H1 (cell line): ENCODE measurements at regions not wholly inside any gene's neighbourhood (a gene's known extent, or its start where the extent isn't known, plus 50 kb on each side); places are given as distances from the start of the nearest gene placed in this dataset.
A peak's percentile ranks its signal among the peaks of the same experiment; 100 is the strongest.

Source experiments
- CTCF ChIA-PET: fragments of 300-600 bp; sonication (Branson Sonifier 250); formaldehyde crosslinking; loops from one replicate; lab custom pipeline; 2021; ENCODE audit not compliant: partially characterized antibody; lab: Charles Lee
- POLR2A ChIA-PET: fragments of 300-600 bp; sonication (Branson Sonifier 250); formaldehyde crosslinking; loops from one replicate; lab custom pipeline; 2021; ENCODE audit warnings: inconsistent platforms; ENCODE audit not compliant: partially characterized antibody; lab: Charles Lee
- DNase-seq, 2 experiments: peaks; one replicate each; pipeline versions ENCODE4 v3.0.0 to v3.0.0-alpha.2; 2010 to 2022; ENCODE audit warnings: low spot score in 2 of 2, low read depth in 1 of 2, mixed read lengths in 1 of 2
- FAIRE-seq: peaks from 2 replicates; lab custom pipeline; 2011; peaks lifted over from hg19 to GRCh38; lab: Jason Lieb, UNC
- H2AFZ ChIP-seq: 2 replicates; pipeline ENCODE4 v1.8.1; 2012; ENCODE audit warnings: low read length, inconsistent platforms
- H2AK5ac ChIP-seq: 2 replicates; pipeline ENCODE4 v1.6.1; 2013; ENCODE audit warnings: low read depth, low read length
- H2BK120ac ChIP-seq: replicated peaks from 2 replicates; pipeline ENCODE3; 2013; ENCODE audit warnings: low read depth, low read length, inconsistent platforms
- H2BK12ac ChIP-seq: 2 replicates; pipeline ENCODE4 v1.6.1; 2013; ENCODE audit warnings: low read depth, low read length
- H2BK15ac ChIP-seq: 2 replicates; pipeline ENCODE4 v1.6.1; 2013; ENCODE audit warnings: low read length
- H2BK20ac ChIP-seq: 2 replicates; pipeline ENCODE4 v1.6.1; 2013; ENCODE audit warnings: low read length
- H2BK5ac ChIP-seq: 2 replicates; pipeline ENCODE4 v1.6.1; 2013; ENCODE audit warnings: low read depth, low read length
- H3K14ac ChIP-seq: 2 replicates; pipeline ENCODE4 v1.6.1; 2013; ENCODE audit warnings: inconsistent platforms; ENCODE audit not compliant: insufficient read length
- H3K18ac ChIP-seq: 2 replicates; pipeline ENCODE4 v1.6.1; 2013; ENCODE audit warnings: low read length; ENCODE audit errors: extremely low read depth
- H3K23ac ChIP-seq: 2 replicates; pipeline ENCODE4 v1.6.1; 2013; ENCODE audit warnings: inconsistent platforms; ENCODE audit not compliant: insufficient read length
- H3K23me2 ChIP-seq: 2 replicates; pipeline ENCODE4 v1.6.1; 2013; ENCODE audit warnings: low read depth, low read length
- H3K27ac ChIP-seq: 2 replicates; pipeline ENCODE4 v1.6.1; 2011; ENCODE audit warnings: low read depth, low read length, inconsistent platforms
- H3K27me3 ChIP-seq, 4 experiments: replicated peaks in 1 of 4; 1 replicate in 1 of 4; 2 replicates in 3 of 4; pipeline versions ENCODE4 v1.6.1 to v1.8.1; 2011 to 2013; ENCODE audit warnings: low read length in 3 of 4, mild to moderate bottlenecking in 3 of 4, inconsistent platforms in 2 of 4, mixed read lengths in 2 of 4, moderate library complexity in 1 of 4; ENCODE audit not compliant: control insufficient read depth in 3 of 4, insufficient read depth in 3 of 4; ENCODE audit errors: extremely low read depth in 1 of 4
- H3K36me3 ChIP-seq, 4 experiments: 2 replicates each; pipeline versions ENCODE4 v1.6.1 to v1.8.1; 2011 to 2013; ENCODE audit warnings: mild to moderate bottlenecking in 4 of 4, low read length in 3 of 4, moderate library complexity in 2 of 4, control low read depth in 1 of 4, inconsistent platforms in 1 of 4; ENCODE audit not compliant: insufficient read depth in 4 of 4, control insufficient read depth in 2 of 4
- H3K4ac ChIP-seq: replicated peaks from 2 replicates; pipeline ENCODE3; 2013; ENCODE audit warnings: low read length, low read depth, mixed read lengths, inconsistent platforms; ENCODE audit not compliant: insufficient read length
- H3K4me1 ChIP-seq, 4 experiments: replicated peaks in 1 of 4; 1 replicate in 1 of 4; 2 replicates in 3 of 4; pipeline versions ENCODE4 v1.6.1 to v1.8.1; 2011 to 2013; ENCODE audit warnings: low read length in 3 of 4, inconsistent platforms in 2 of 4, mixed read lengths in 1 of 4; ENCODE audit not compliant: insufficient read depth in 4 of 4, control insufficient read depth in 3 of 4
- H3K4me2 ChIP-seq, 2 experiments: 2 replicates each; pipeline versions ENCODE4 v1.6.1 to v1.8.1; 2011 to 2013; ENCODE audit warnings: low read depth in 2 of 2, low read length in 2 of 2, control low read depth in 1 of 2, inconsistent platforms in 1 of 2, mild to moderate bottlenecking in 1 of 2; ENCODE audit not compliant: insufficient read depth in 1 of 2
- H3K4me3 ChIP-seq, 4 experiments: fragments of 200-600, 300-600 bp in 1 of 4; sonication (generic), shearing (Covaris generic), sonication (Bioruptor Twin) in 1 of 4; 2 replicates each; pipeline versions ENCODE4 v1.5.1 to v1.8.1; 2011 to 2016; ENCODE audit warnings: low read length in 4 of 4, low read depth in 3 of 4, control low read depth in 2 of 4, inconsistent platforms in 2 of 4, mild to moderate bottlenecking in 2 of 4, mixed read lengths in 1 of 4, moderate library complexity in 1 of 4; ENCODE audit not compliant: insufficient read depth in 2 of 4; ENCODE audit errors: extremely low read depth in 1 of 4
- H3K56ac ChIP-seq: replicated peaks from 2 replicates; pipeline ENCODE3; 2013; ENCODE audit warnings: low read depth, mild to moderate bottlenecking, mixed read lengths, low read length, inconsistent platforms; ENCODE audit not compliant: insufficient read length
- H3K79me1 ChIP-seq: 2 replicates; pipeline ENCODE4 v1.6.1; 2013; ENCODE audit warnings: low read depth, low read length, control low read depth
- H3K79me2 ChIP-seq, 2 experiments: 2 replicates each; pipeline versions ENCODE4 v1.6.1 to v1.8.1; 2012 to 2013; ENCODE audit warnings: low read length in 2 of 2, mild to moderate bottlenecking in 2 of 2, inconsistent platforms in 1 of 2; ENCODE audit not compliant: insufficient read depth in 2 of 2, control insufficient read depth in 1 of 2
- H3K9ac ChIP-seq, 4 experiments: replicated peaks in 1 of 4; 1 replicate in 1 of 4; 2 replicates in 3 of 4; pipeline versions ENCODE4 v1.6.1 to v1.8.1; 2011 to 2013; ENCODE audit warnings: low read depth in 3 of 4, low read length in 3 of 4, control low read depth in 2 of 4, mild to moderate bottlenecking in 2 of 4, moderate library complexity in 2 of 4, inconsistent platforms in 1 of 4; ENCODE audit errors: extremely low read depth in 1 of 4
- H3K9me3 ChIP-seq, 2 experiments: 2 replicates each; pipeline versions ENCODE4 v1.6.1 to v1.8.1; 2012 to 2013; ENCODE audit warnings: mild to moderate bottlenecking in 2 of 2, moderate library complexity in 2 of 2, control low read depth in 1 of 2, inconsistent platforms in 1 of 2, low read depth in 1 of 2, low read length in 1 of 2, mixed read lengths in 1 of 2; ENCODE audit not compliant: insufficient read depth in 2 of 2
- H4K20me1 ChIP-seq, 2 experiments: replicated peaks in 1 of 2; 2 replicates each; pipeline versions ENCODE3 to v1.8.1; 2011 to 2013; ENCODE audit warnings: inconsistent platforms in 2 of 2, low read length in 2 of 2, mild to moderate bottlenecking in 1 of 2; ENCODE audit not compliant: insufficient read depth in 2 of 2, control insufficient read depth in 1 of 2
- H4K5ac ChIP-seq: 2 replicates; pipeline ENCODE4 v1.6.1; 2013; ENCODE audit warnings: low read length, low read depth, mixed read lengths, inconsistent platforms; ENCODE audit not compliant: insufficient read length
- H4K8ac ChIP-seq: 2 replicates; pipeline ENCODE4 v1.8.0; 2013; ENCODE audit warnings: mild to moderate bottlenecking, moderate library complexity, low read length, inconsistent platforms; ENCODE audit not compliant: insufficient read depth; ENCODE audit errors: extremely low read depth
- H4K91ac ChIP-seq: replicated peaks from 2 replicates; pipeline ENCODE3; 2013; ENCODE audit warnings: low read length, mixed read lengths, inconsistent platforms; ENCODE audit not compliant: insufficient read length
- FOSL1 ChIP-seq: IDR thresholded peaks from 2 replicates; pipeline ENCODE4 v1.6.1; 2011; ENCODE audit warnings: mild to moderate bottlenecking, low read depth, low read length, moderate library complexity; ENCODE audit not compliant: insufficient read depth
- GABPA ChIP-seq: IDR thresholded peaks from 2 replicates; pipeline ENCODE4 v1.6.1; 2011; ENCODE audit warnings: mild to moderate bottlenecking, low read length, moderate library complexity, borderline replicate concordance; ENCODE audit not compliant: insufficient read depth
- HDAC2 ChIP-seq, 2 experiments: fragments of 300-600 bp in 1 of 2; sonication (generic) in 1 of 2; IDR thresholded peaks; 2 replicates each; pipeline ENCODE4 v1.6.1; 2011 to 2012; ENCODE audit warnings: low read depth in 2 of 2, low read length in 2 of 2, mild to moderate bottlenecking in 2 of 2, moderate library complexity in 2 of 2, borderline replicate concordance in 1 of 2, inconsistent platforms in 1 of 2
- RBBP5 ChIP-seq: IDR thresholded peaks from 2 replicates; pipeline ENCODE4 v1.7.1; 2012; ENCODE audit warnings: low read depth, mild to moderate bottlenecking, inconsistent platforms, low read length, moderate library complexity, borderline replicate concordance
- SIN3A ChIP-seq, 2 experiments: IDR thresholded peaks in 1 of 2; conservative IDR thresholded peaks in 1 of 2; 2 replicates each; pipeline ENCODE4 v1.6.1; 2011 to 2012; ENCODE audit warnings: low read length in 2 of 2, improper control_type of control experiment in 1 of 2, low read depth in 1 of 2, mild to moderate bottlenecking in 1 of 2
- SUZ12 ChIP-seq: fragments of 200-600 bp; sonication (generic); IDR thresholded peaks from 2 replicates; pipeline ENCODE4 v1.6.1; 2012; ENCODE audit warnings: mild to moderate bottlenecking, inconsistent platforms, low read length, moderate library complexity, mixed read lengths
- TEAD4 ChIP-seq: IDR thresholded peaks from 2 replicates; pipeline ENCODE4 v1.6.1; 2012; ENCODE audit warnings: low read depth, low read length, inconsistent platforms, mixed read lengths
- YY1 ChIP-seq: IDR thresholded peaks from 2 replicates; pipeline ENCODE4 v1.6.1; 2011; ENCODE audit warnings: low read depth, mild to moderate bottlenecking, low read length
- WGBS, 2 experiments: shearing (Covaris generic) in 1 of 2; methylation state at CpG; one replicate each; pipeline versions ENCODE4 v1.1.6 to v1.1.7; 2013 to 2015; ENCODE audit warnings: low lambda C conversion rate in 2 of 2, mixed read lengths in 2 of 2, inconsistent platforms in 1 of 2, low coverage in 1 of 2, missing lambda C conversion rate in 1 of 2; ENCODE audit not compliant: insufficient replicate concordance in 2 of 2, insufficient coverage in 1 of 2, insufficient read length in 1 of 2; ENCODE audit errors: extremely low coverage in 1 of 2, missing lambda C conversion rate in 1 of 2; 5-methylcytosine and 5-hydroxymethylcytosine counted together
- TF ChIP-seq, protein P1 (sequence below), 3 experiments: IDR thresholded peaks; 1 replicate in 2 of 3; 2 replicates in 1 of 3; pipeline versions ENCODE4 v1.5.1 to v1.6.1; 2011; ENCODE audit warnings: low read length in 3 of 3, mild to moderate bottlenecking in 3 of 3, inconsistent platforms in 2 of 3, low read depth in 1 of 3, moderate library complexity in 1 of 3; ENCODE audit not compliant: insufficient read depth in 1 of 3; ENCODE audit errors: control extremely low read depth in 1 of 3
- TF ChIP-seq, protein P2 (sequence below): IDR thresholded peaks from 2 replicates; pipeline ENCODE4 v1.6.1; 2011; ENCODE audit warnings: low read length, improper control_type of control experiment

DNA sequence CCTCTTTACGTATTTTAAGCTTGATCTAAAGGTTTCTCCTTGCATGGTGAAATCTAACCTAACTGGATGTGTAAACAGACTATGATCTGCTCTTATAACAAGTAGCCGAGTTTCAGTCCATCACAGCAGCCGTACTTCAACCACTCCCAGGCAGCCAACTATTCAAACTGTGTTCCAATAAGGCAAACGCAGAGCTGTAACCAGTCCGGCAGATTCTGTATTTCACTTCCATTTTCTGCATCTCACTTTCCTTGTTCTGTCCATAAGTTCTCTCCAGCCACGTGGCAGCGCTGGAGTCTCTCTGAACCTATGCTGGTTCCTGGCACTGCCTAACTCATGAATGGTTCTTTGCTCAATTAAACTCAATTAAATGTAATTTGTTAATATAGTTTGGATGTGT, 132.6 kb downstream of the FHDC1 start:
- Histone ChIP-seq H3K9ac (no peak overlapping the region), H3K56ac (no peak overlapping the region), H2BK5ac (no peak overlapping the region), H3K79me1 (no peaks in the 10 kb centered on the region), H3K79me2 (no peaks in the 10 kb centered on the region), H3K27ac (no peak overlapping the region), H2BK20ac (0 out of 2 replicates have a peak overlapping the region, but pooled peaks have one; percentile 27), H3K18ac (no peak overlapping the region), H3K9me3 (no peaks in the 10 kb centered on the region), H2BK12ac (no peak overlapping the region), H3K4me1 (peaks cover 2 to 13% (median 7%) of the 10 kb centered on the region in 4 experiments; a peak in 5 of 7 replicates), H4K8ac (no peak overlapping the region), H3K23ac (no peak overlapping the region), H3K14ac (no peak overlapping the region), H3K23me2 (no peaks in the 10 kb centered on the region), H3K27me3 (no peaks in the 10 kb centered on the region), H2BK120ac (no peak overlapping the region), H4K5ac (no peak overlapping the region), H2BK15ac (no peak overlapping the region), H2AFZ (0 out of 2 replicates have a peak overlapping the region, but pooled peaks have one; percentile 18), H3K4me3 (no peak overlapping the region), H4K91ac (no peak overlapping the region), H2AK5ac (no peak overlapping the region), H3K36me3 (no peaks in the 10 kb centered on the region), H3K4me2 (no peak overlapping the region), H4K20me1 (no peaks in the 10 kb centered on the region), H3K4ac (no peak overlapping the region)
- ChIA-PET CTCF (interaction anchor here (1.9 kb wide), 1 partner anchor 13 kb away, joined by 8 read pairs; no protein-coding TSS in a partner anchor), POLR2A (no interaction called here)
- no peak for DNase-seq
- FAIRE-seq, result no peak
- WGBS, 2 experiments, result 89% methylated on average over 7 of the region's 7 CpGs; no CpG with 5 or more reads in 1 of the 2 experiments
- TF ChIP-seq SUZ12 (no peak), YY1 (no peak), TEAD4 (no peak), RBBP5 (no peak), FOSL1 (no peak), HDAC2 (IDR thresholded peaks at IDR 0.05; ENCODE audit: borderline replicate concordance in 1 of 2, low read depth in 2 of 2, low read length in 2 of 2) (no peak), SIN3A (conservative IDR thresholded peaks at IDR 0.05 in 1 of 2, IDR thresholded peaks at IDR 0.05 in 1 of 2; ENCODE audit: low read depth in 1 of 2, low read length in 2 of 2) (no peak), GABPA (no peak)
- TF ChIP-seq, protein P1, sequence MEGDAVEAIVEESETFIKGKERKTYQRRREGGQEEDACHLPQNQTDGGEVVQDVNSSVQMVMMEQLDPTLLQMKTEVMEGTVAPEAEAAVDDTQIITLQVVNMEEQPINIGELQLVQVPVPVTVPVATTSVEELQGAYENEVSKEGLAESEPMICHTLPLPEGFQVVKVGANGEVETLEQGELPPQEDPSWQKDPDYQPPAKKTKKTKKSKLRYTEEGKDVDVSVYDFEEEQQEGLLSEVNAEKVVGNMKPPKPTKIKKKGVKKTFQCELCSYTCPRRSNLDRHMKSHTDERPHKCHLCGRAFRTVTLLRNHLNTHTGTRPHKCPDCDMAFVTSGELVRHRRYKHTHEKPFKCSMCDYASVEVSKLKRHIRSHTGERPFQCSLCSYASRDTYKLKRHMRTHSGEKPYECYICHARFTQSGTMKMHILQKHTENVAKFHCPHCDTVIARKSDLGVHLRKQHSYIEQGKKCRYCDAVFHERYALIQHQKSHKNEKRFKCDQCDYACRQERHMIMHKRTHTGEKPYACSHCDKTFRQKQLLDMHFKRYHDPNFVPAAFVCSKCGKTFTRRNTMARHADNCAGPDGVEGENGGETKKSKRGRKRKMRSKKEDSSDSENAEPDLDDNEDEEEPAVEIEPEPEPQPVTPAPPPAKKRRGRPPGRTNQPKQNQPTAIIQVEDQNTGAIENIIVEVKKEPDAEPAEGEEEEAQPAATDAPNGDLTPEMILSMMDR (IDR thresholded peaks at IDR 0.05; ENCODE audit: control extremely low read depth in 1 of 3, insufficient read depth in 1 of 3, low read depth in 1 of 3, low read length in 3 of 3), result no peak
- TF ChIP-seq, protein P2, sequence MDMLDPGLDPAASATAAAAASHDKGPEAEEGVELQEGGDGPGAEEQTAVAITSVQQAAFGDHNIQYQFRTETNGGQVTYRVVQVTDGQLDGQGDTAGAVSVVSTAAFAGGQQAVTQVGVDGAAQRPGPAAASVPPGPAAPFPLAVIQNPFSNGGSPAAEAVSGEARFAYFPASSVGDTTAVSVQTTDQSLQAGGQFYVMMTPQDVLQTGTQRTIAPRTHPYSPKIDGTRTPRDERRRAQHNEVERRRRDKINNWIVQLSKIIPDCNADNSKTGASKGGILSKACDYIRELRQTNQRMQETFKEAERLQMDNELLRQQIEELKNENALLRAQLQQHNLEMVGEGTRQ, result no peak
